ENCODE measurements at regions not wholly inside any gene's neighbourhood (a gene's known extent, or its start where the extent isn't known, plus 50 kb on each side); places are given as distances from the start of the nearest gene placed in this dataset.

DNA sequence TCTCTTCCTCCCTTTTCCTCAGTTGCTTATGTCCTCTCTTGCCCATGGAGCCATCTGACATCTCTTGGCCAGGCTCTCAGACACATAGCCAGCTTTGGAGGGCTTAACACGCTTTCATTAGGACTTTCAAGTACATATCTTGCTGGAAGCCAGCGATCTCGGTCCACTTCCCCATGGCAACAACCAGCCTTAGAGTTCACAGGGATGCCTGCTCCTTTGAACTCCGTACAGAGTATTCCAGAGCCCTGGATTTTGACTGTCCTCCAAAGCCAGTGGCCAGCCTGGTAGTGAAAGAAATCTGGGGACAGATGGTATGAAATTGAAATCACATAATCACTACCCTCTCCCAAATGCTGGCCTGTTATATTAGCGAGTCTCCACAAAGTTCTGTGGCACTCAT lies 370.5 kb upstream of the NPVF start:
- TF ChIP-seq EZH2 (IDR thresholded peaks at IDR 0.05; ENCODE audit: low read depth), result no peak
- TF ChIP-seq, protein P1, sequence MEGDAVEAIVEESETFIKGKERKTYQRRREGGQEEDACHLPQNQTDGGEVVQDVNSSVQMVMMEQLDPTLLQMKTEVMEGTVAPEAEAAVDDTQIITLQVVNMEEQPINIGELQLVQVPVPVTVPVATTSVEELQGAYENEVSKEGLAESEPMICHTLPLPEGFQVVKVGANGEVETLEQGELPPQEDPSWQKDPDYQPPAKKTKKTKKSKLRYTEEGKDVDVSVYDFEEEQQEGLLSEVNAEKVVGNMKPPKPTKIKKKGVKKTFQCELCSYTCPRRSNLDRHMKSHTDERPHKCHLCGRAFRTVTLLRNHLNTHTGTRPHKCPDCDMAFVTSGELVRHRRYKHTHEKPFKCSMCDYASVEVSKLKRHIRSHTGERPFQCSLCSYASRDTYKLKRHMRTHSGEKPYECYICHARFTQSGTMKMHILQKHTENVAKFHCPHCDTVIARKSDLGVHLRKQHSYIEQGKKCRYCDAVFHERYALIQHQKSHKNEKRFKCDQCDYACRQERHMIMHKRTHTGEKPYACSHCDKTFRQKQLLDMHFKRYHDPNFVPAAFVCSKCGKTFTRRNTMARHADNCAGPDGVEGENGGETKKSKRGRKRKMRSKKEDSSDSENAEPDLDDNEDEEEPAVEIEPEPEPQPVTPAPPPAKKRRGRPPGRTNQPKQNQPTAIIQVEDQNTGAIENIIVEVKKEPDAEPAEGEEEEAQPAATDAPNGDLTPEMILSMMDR (conservative IDR thresholded peaks at IDR 0.05), result no peak
